ENCODE measurements at regions not wholly inside any gene's neighbourhood (a gene's known extent, or its start where the extent isn't known, plus 50 kb on each side); places are given as distances from the start of the nearest gene placed in this dataset.

- DNase-seq (ENCODE audit: low read depth in 4 of 4, low spot score in 3 of 4), result no peak
These were observed 603.7 kb upstream of the CFAP20DC start for GRCh38 chr3:59653405-59654122.

GRCh38 chr3:59644479-59645402, 594.9 kb upstream of the CFAP20DC start:
- no peak for DNase-seq (ENCODE audit: low read depth in 4 of 4, low spot score in 3 of 4)

- no peak for DNase-seq (ENCODE audit: low read depth in 4 of 4, low spot score in 3 of 4)
These were observed 591.5 kb upstream of the CFAP20DC start for GRCh38 chr3:59641169-59641899.

GRCh38 chr3:59632760-59633573, 583.1 kb upstream of the CFAP20DC start:
- no peak for DNase-seq (ENCODE audit: low read depth in 4 of 4, low spot score in 3 of 4)

GRCh38 chr3:59631482-59631881, 581.7 kb upstream of the CFAP20DC start:
- no peak for DNase-seq (ENCODE audit: low read depth in 4 of 4, low spot score in 3 of 4)

- no peak for DNase-seq (ENCODE audit: low read depth in 4 of 4, low spot score in 3 of 4)
These were observed 571.2 kb upstream of the CFAP20DC start for GRCh38 chr3:59621037-59621436.

- no peak for DNase-seq (ENCODE audit: low read depth in 4 of 4, low spot score in 3 of 4)
These were observed 570.5 kb upstream of the CFAP20DC start for GRCh38 chr3:59620325-59620724.

GRCh38 chr3:59612444-59612715, 562.6 kb upstream of the CFAP20DC start:
- DNase-seq (ENCODE audit: low read depth in 4 of 4, low spot score in 3 of 4), result no peak

- DNase-seq (ENCODE audit: low read depth in 4 of 4, low spot score in 3 of 4), result no peak
These were observed 562.0 kb upstream of the CFAP20DC start for GRCh38 chr3:59611649-59612443.

- DNase-seq (ENCODE audit: low read depth in 4 of 4, low spot score in 3 of 4), result peak in 2 of 4 donors; percentile 38 to 39
These were observed 560.0 kb upstream of the CFAP20DC start for GRCh38 chr3:59609657-59610348.

- DNase-seq (ENCODE audit: low read depth in 4 of 4, low spot score in 3 of 4), result no peak
These were observed 558.5 kb upstream of the CFAP20DC start for GRCh38 chr3:59608356-59608755.

- DNase-seq (ENCODE audit: low read depth in 4 of 4, low spot score in 3 of 4), result no peak
These were observed 557.8 kb upstream of the CFAP20DC start for GRCh38 chr3:59607656-59608055.

- no peak for DNase-seq (ENCODE audit: low read depth in 4 of 4, low spot score in 3 of 4)
These were observed 556.9 kb upstream of the CFAP20DC start for GRCh38 chr3:59606638-59607266.

- DNase-seq (ENCODE audit: low read depth in 4 of 4, low spot score in 3 of 4), result no peak
These were observed 556.2 kb upstream of the CFAP20DC start for GRCh38 chr3:59605944-59606534.

GRCh38 chr3:59605318-59605717, 555.5 kb upstream of the CFAP20DC start:
- DNase-seq (ENCODE audit: low read depth in 4 of 4, low spot score in 3 of 4), result no peak

- no peak for DNase-seq (ENCODE audit: low read depth in 4 of 4, low spot score in 3 of 4)
These were observed 551.7 kb upstream of the CFAP20DC start for GRCh38 chr3:59601486-59601885.

- DNase-seq (ENCODE audit: low read depth in 4 of 4, low spot score in 3 of 4), result no peak
These were observed 550.8 kb upstream of the CFAP20DC start for GRCh38 chr3:59600631-59601030.

GRCh38 chr3:59596741-59597140, 546.9 kb upstream of the CFAP20DC start:
- no peak for DNase-seq (ENCODE audit: low read depth in 4 of 4, low spot score in 3 of 4)

Data from left renal pelvis (tissue), 4 donors.